ENCODE measurements at regions not wholly inside any gene's neighbourhood (a gene's known extent, or its start where the extent isn't known, plus 50 kb on each side); places are given as distances from the start of the nearest gene placed in this dataset.

DNA sequence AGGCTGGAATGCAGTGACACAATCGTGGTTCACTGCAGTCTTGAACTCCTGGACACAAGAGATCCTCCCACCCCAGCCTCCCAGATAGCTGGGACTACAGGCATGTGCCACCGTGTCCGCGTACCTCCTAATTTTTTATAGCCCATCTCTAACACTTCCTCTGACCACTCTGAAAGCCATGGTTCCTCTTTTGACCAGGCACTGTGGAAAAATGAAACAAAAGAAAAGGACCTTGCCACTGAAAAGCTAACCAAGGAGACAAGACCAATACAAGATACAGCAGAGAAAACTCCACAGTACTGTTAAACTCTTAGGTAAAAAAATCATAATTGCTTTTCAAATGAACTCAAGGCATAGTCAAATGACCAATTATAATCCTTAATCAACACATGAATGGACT is 233.3 kb downstream of the NEDD1 start:
- TF ChIP-seq, protein P1, sequence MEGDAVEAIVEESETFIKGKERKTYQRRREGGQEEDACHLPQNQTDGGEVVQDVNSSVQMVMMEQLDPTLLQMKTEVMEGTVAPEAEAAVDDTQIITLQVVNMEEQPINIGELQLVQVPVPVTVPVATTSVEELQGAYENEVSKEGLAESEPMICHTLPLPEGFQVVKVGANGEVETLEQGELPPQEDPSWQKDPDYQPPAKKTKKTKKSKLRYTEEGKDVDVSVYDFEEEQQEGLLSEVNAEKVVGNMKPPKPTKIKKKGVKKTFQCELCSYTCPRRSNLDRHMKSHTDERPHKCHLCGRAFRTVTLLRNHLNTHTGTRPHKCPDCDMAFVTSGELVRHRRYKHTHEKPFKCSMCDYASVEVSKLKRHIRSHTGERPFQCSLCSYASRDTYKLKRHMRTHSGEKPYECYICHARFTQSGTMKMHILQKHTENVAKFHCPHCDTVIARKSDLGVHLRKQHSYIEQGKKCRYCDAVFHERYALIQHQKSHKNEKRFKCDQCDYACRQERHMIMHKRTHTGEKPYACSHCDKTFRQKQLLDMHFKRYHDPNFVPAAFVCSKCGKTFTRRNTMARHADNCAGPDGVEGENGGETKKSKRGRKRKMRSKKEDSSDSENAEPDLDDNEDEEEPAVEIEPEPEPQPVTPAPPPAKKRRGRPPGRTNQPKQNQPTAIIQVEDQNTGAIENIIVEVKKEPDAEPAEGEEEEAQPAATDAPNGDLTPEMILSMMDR (IDR thresholded peaks at IDR 0.05; ENCODE audit: extremely low read depth, insufficient read depth, missing control alignments): no peak
- DNase-seq (ENCODE audit: low spot score): no peak
- in situ Hi-C loops (cut with MboI; ENCODE audit: low pct_unique_long_range_greater_than_20kb, low sequenced_read_pairs, unreplicated experiment): no loop called here

DNA sequence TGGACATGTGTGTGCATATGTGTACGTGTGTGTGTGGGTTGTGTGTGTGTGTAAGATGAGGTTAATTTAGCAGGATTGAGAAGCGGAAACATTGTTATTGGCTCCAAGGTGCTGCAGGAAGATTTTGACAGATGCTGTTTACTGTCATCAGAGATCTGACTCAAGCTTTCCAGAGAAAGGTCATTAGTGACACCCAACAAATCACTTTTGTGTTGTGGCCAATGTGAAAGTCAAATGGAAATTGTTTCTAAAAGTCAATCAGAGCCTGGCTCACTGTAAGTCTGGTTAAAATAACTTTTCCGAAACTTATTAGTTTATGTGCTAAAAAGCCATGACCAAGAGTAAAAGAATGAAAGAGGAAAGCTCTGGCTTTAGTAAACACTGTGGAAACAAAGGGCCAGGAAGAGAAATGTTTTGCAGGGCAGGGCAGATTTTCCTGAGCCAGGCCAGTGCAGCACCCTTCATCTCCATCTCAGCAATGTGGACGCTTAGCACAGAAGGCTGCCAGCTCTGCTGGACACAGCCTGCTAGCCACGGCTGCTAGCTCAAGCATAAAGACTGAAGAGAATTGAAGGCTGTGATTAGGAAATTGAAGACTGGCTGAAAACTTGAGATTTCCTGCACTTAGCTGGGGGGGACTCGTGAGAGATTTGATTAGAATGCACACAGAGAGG is 235.8 kb downstream of the NEDD1 start:
- in situ Hi-C loops (cut with MboI; ENCODE audit: low pct_unique_long_range_greater_than_20kb, low sequenced_read_pairs, unreplicated experiment): no loop called here
- DNase-seq (ENCODE audit: low spot score): no peak
- TF ChIP-seq, protein P1 (IDR thresholded peaks at IDR 0.05; ENCODE audit: extremely low read depth, insufficient read depth, missing control alignments): no peak

DNA sequence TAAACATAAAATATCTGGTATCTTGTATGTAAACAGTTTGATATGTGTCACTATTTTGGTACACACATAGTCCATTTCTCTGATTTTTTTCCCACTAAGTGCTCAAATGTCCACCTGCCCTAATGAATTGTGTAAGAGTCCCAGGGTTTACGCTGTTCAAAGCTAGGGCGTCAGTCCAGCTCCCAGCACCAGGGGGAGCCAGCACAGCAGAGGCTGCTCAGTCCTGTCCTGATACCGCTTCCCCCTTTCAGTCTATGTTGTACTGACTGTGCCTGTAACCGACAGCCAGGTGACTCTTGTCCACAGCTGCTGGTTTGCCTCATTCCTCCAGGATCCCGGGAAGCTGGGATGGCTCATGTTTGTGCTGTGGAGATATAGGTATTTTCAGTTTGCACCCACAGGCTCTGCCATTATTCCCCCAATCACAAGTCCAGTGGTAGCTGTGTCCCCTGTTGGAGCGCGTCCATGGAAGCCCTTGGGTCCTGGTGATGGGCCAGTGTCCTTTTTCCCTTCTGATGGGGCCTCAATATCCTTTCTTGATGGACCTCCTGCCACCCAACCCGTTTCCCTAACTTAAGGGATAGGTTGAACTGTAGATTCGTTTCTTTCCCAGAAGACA is 242.0 kb downstream of the NEDD1 start:
- TF ChIP-seq, protein P1 (IDR thresholded peaks at IDR 0.05; ENCODE audit: extremely low read depth, insufficient read depth, missing control alignments): peak; percentile 93

DNA sequence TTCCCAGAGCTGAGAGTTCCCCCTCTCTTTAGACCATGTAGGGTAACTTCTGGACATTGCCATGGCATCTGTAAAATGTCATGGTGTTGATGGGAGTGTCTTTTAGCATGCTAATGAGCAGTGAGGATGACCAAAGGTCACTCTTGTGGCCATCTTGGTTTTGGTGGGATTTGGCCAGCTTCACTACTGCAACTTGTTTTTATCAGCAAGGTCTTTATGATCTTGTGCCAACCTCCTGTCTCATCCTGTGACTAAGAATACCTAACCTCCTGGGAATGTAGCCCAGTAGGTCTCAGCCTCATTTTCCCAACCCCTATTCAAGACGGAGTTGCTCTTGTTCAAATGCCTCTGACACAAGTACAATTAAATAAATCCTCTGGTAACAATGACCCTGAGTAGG is 244.4 kb downstream of the NEDD1 start:
- TF ChIP-seq, protein P1 (IDR thresholded peaks at IDR 0.05; ENCODE audit: extremely low read depth, insufficient read depth, missing control alignments): no peak
- DNase-seq (ENCODE audit: low spot score): no peak
- in situ Hi-C loops (cut with MboI; ENCODE audit: low pct_unique_long_range_greater_than_20kb, low sequenced_read_pairs, unreplicated experiment): no loop called here

More for the DNA sequence above, 242.0 kb downstream of the NEDD1 start:
- DNase-seq (ENCODE audit: low spot score): peak; percentile 29
- in situ Hi-C loops (cut with MboI; ENCODE audit: low pct_unique_long_range_greater_than_20kb, low sequenced_read_pairs, unreplicated experiment): no loop called here

DNA sequence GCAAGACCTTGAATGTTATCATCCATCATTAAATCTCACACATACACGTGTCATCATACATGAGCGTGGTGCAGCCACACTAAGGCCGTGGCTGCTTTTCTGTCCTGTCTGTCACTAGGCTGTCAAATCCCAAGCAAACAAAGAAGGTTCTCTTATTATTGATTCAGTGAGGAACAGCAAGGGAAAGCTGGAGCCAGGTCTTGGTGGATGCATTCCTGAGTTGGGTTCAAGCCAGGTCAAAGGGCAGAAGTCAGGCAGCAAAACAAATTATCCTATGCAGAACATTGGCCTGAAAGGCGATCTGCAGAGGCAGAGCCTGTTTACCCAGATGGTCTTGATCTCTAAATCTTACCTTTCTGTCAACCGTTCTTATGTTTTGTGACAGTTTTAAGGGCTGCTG is 252.3 kb downstream of the NEDD1 start:
- in situ Hi-C loops (cut with MboI; ENCODE audit: low pct_unique_long_range_greater_than_20kb, low sequenced_read_pairs, unreplicated experiment): no loop called here
- DNase-seq (ENCODE audit: low spot score): no peak
- TF ChIP-seq, protein P1 (IDR thresholded peaks at IDR 0.05; ENCODE audit: extremely low read depth, insufficient read depth, missing control alignments): no peak

DNA sequence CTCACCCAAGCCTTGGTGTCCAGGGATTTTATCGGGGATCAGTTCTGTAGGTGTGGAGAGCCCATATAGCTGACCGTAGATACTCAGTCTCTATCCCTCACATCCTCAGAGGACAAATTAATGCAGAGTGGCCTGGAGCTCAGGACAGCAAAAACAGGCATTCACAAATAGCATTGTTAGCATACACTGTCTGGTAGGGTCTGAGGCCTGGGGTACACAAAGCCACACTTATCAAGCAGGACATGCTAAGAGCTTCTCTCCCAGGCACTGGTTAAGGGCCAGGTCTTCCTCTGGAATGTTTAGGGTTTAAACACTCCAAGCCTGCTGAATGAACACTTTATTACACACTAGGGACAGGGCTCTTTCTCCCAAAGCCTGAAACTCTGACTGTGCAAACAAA is 253.2 kb downstream of the NEDD1 start:
- no peak for DNase-seq (ENCODE audit: low spot score)
- in situ Hi-C loops (cut with MboI; ENCODE audit: low pct_unique_long_range_greater_than_20kb, low sequenced_read_pairs, unreplicated experiment): no loop called here
- TF ChIP-seq, protein P1 (IDR thresholded peaks at IDR 0.05; ENCODE audit: extremely low read depth, insufficient read depth, missing control alignments): no peak
